ENCODE measurements at regions not wholly inside any gene's neighbourhood (a gene's known extent, or its start where the extent isn't known, plus 50 kb on each side); places are given as distances from the start of the nearest gene placed in this dataset.

DNA sequence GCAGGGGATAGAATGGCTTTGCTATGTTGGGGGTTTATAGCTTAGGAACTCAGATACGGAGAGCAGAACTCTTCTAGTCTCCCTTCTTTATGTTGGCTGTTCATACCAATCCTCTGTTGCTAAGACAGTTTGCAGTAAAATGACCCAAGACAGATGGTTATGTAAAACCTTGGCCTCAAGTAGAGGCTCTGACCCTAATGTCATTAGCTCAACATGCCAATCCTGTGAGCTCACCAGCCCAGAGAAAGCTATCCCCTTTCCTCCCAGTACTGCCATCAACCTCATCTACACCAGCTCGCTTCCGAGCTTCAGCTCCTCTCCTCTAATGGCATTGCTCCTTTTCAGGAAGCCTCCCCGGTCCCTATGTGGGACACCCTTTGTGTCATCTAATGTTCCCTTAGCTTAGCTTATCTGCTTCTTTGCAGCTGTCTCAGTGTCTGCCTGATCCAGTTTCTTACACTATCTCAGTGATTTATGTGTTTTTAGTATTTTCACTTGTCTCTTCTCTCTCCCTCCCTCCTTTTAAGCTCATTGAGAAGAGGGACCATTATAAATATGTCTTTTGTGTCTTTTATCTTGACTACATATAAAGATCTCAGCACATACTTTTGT lies 281.3 kb upstream of the CLINT1 start:
- TF ChIP-seq CTCF (IDR thresholded peaks at IDR 0.05): no peak
- Histone ChIP-seq H3K9me3 (replicated peaks in 1 of 2; ENCODE audit: control insufficient read depth in 1 of 2, insufficient read depth in 1 of 2, low read length in 2 of 2) (no peaks in the 10 kb centered on the region), H3K9ac (ENCODE audit: insufficient read depth, low read length, poor library complexity, severe bottlenecking) (no peak overlapping the region), H4K20me1 (ENCODE audit: insufficient read depth, low read length) (no peaks in the 10 kb centered on the region), H3K4me2 (replicated peaks; ENCODE audit: extremely low read depth, low read length, poor library complexity, severe bottlenecking) (no peak overlapping the region), H3K36me3 (replicated peaks in 1 of 2; ENCODE audit: control insufficient read depth in 1 of 2, insufficient read depth in 2 of 2, low read length in 2 of 2) (no peaks in the 10 kb centered on the region), H3K4me3 (replicated peaks in 1 of 3; ENCODE audit: low read depth in 2 of 3, low read length in 3 of 3) (no peak overlapping the region), H3K27me3 (ENCODE audit: control insufficient read depth in 2 of 2, insufficient read depth in 2 of 2, low read length in 2 of 2) (no peaks in the 10 kb centered on the region), H3K4me1 (ENCODE audit: control insufficient read depth in 1 of 2, insufficient read depth in 2 of 2, low read length in 2 of 2) (no peaks in the 10 kb centered on the region), H3K27ac (ENCODE audit: low read depth in 1 of 2, low read length in 2 of 2) (no peak overlapping the region), H3K79me2 (ENCODE audit: insufficient read depth, low read length) (no peaks in the 10 kb centered on the region), H2AFZ (ENCODE audit: insufficient read depth, low read depth, low read length, poor library complexity, severe bottlenecking) (no peak overlapping the region)
- no peak overlapping the region for H3K27ac Mint-ChIP-seq
- peaks cover 0 to 4% (median 3%) of the 10 kb centered on the region in 3 donors for H3K27me3 Mint-ChIP-seq (ENCODE audit: low read depth in 3 of 3)
- H3K36me3 Mint-ChIP-seq: no peaks in the 10 kb centered on the region
- WGBS (ENCODE audit: insufficient coverage): 80% methylated on average over 1 of the region's 4 CpGs
- no peaks in the 10 kb centered on the region for H3K4me1 Mint-ChIP-seq
- no peak for DNase-seq
- H3K9me3 Mint-ChIP-seq: peaks cover 0 to 1% (median 0%) of the 10 kb centered on the region in 7 donors
- H3K4me3 Mint-ChIP-seq: no peak overlapping the region
- intact Hi-C loops (cut with micrococcal nuclease): no loop called here

GRCh38 chr5:158139161-158139560 lies 280.2 kb upstream of the CLINT1 start:
- intact Hi-C loops (cut with micrococcal nuclease): no loop called here
- Histone ChIP-seq H3K9me3 (replicated peaks in 1 of 2; ENCODE audit: control insufficient read depth in 1 of 2, insufficient read depth in 1 of 2, low read length in 2 of 2) (no peaks in the 10 kb centered on the region), H3K36me3 (replicated peaks in 1 of 2; ENCODE audit: control insufficient read depth in 1 of 2, insufficient read depth in 2 of 2, low read length in 2 of 2) (no peaks in the 10 kb centered on the region), H3K27me3 (ENCODE audit: control insufficient read depth in 2 of 2, insufficient read depth in 2 of 2, low read length in 2 of 2) (no peaks in the 10 kb centered on the region), H3K27ac (ENCODE audit: low read depth in 1 of 2, low read length in 2 of 2) (no peak overlapping the region), H4K20me1 (ENCODE audit: insufficient read depth, low read length) (no peaks in the 10 kb centered on the region), H3K9ac (ENCODE audit: insufficient read depth, low read length, poor library complexity, severe bottlenecking) (no peak overlapping the region), H3K4me3 (replicated peaks in 1 of 3; ENCODE audit: low read depth in 2 of 3, low read length in 3 of 3) (no peak overlapping the region), H3K4me2 (replicated peaks; ENCODE audit: extremely low read depth, low read length, poor library complexity, severe bottlenecking) (no peak overlapping the region), H3K4me1 (ENCODE audit: control insufficient read depth in 1 of 2, insufficient read depth in 2 of 2, low read length in 2 of 2) (no peaks in the 10 kb centered on the region), H3K79me2 (ENCODE audit: insufficient read depth, low read length) (no peaks in the 10 kb centered on the region), H2AFZ (ENCODE audit: insufficient read depth, low read depth, low read length, poor library complexity, severe bottlenecking) (no peak overlapping the region)
- no peaks in the 10 kb centered on the region for H3K4me1 Mint-ChIP-seq
- peaks cover 1 to 4% (median 3%) of the 10 kb centered on the region in 3 donors for H3K27me3 Mint-ChIP-seq (ENCODE audit: low read depth in 3 of 3)
- TF ChIP-seq CTCF (IDR thresholded peaks at IDR 0.05): no peak
- H3K9me3 Mint-ChIP-seq: peaks cover 0 to 1% (median 0%) of the 10 kb centered on the region in 7 donors
- H3K27ac Mint-ChIP-seq: no peak overlapping the region
- no peak for DNase-seq
- H3K4me3 Mint-ChIP-seq: no peak overlapping the region
- H3K36me3 Mint-ChIP-seq: no peaks in the 10 kb centered on the region
- WGBS (ENCODE audit: insufficient coverage): 92% methylated on average over 4 of the region's 4 CpGs
